ENCODE measurements at regions not wholly inside any gene's neighbourhood (a gene's known extent, or its start where the extent isn't known, plus 50 kb on each side); places are given as distances from the start of the nearest gene placed in this dataset.

GRCh38 chr17:14926526-14927122 is 338.5 kb downstream of the PMP22 start:
- POLR2A ChIA-PET: no interaction called here
- Histone ChIP-seq H3K4me3 (ENCODE audit: control insufficient read depth in 1 of 7, extremely low read depth in 1 of 7, insufficient read depth in 4 of 7, low read depth in 2 of 7, low read length in 6 of 7) (no peak overlapping the region), H3K27me3 (replicated peaks in 2 of 5; ENCODE audit: control insufficient read depth in 4 of 5, insufficient read depth in 5 of 5, low read length in 4 of 5) (peaks cover 0 to 1% (median 0%) of the 10 kb centered on the region in 5 experiments), H3K36me3 (ENCODE audit: control insufficient read depth in 4 of 4, insufficient read depth in 4 of 4, low read length in 3 of 4) (no peaks in the 10 kb centered on the region), H3K27ac (ENCODE audit: insufficient read depth in 1 of 2, low read depth in 1 of 2, low read length in 2 of 2, poor library complexity in 1 of 2, severe bottlenecking in 2 of 2) (no peak overlapping the region), H3K9me3 (ENCODE audit: control extremely low read depth in 1 of 5, control insufficient read depth in 4 of 5, insufficient read depth in 2 of 5, low read depth in 1 of 5, low read length in 4 of 5) (peaks cover 0 to 1% (median 0%) of the 10 kb centered on the region in 5 experiments), H3K4me1 (ENCODE audit: control extremely low read depth in 1 of 4, control insufficient read depth in 4 of 4, insufficient read depth in 4 of 4, low read length in 3 of 4) (no peaks in the 10 kb centered on the region)
- WGBS (ENCODE audit: insufficient coverage): 0% methylated on average over 5 of the region's 7 CpGs
- CTCF ChIA-PET: interaction anchor here (0.6 to 3.2 kb wide), 16 partner anchors 11 to 1349 kb away, joined by 3 to 23 read pairs (median 3); partner anchors contain the start of gene HS3ST3B1
- peak; percentile 71 to 81 (median 78) for DNase-seq

- ChIA-PET POLR2A (no interaction called here), CTCF (interaction anchor here (0.6 to 3.2 kb wide), 12 partner anchors 12 to 1338 kb away, joined by 3 to 23 read pairs (median 4); partner anchors contain the start of gene HS3ST3B1)
- Histone ChIP-seq H3K27me3 (replicated peaks in 2 of 5; ENCODE audit: control insufficient read depth in 4 of 5, insufficient read depth in 5 of 5, low read length in 4 of 5) (peaks cover 0 to 1% (median 0%) of the 10 kb centered on the region in 5 experiments), H3K9me3 (ENCODE audit: control extremely low read depth in 1 of 5, control insufficient read depth in 4 of 5, insufficient read depth in 2 of 5, low read depth in 1 of 5, low read length in 4 of 5) (peaks cover 0 to 1% (median 0%) of the 10 kb centered on the region in 5 experiments), H3K27ac (ENCODE audit: insufficient read depth in 1 of 2, low read depth in 1 of 2, low read length in 2 of 2, poor library complexity in 1 of 2, severe bottlenecking in 2 of 2) (no peak overlapping the region), H3K4me1 (ENCODE audit: control extremely low read depth in 1 of 4, control insufficient read depth in 4 of 4, insufficient read depth in 4 of 4, low read length in 3 of 4) (no peaks in the 10 kb centered on the region), H3K36me3 (ENCODE audit: control insufficient read depth in 4 of 4, insufficient read depth in 4 of 4, low read length in 3 of 4) (no peaks in the 10 kb centered on the region), H3K4me3 (ENCODE audit: control insufficient read depth in 1 of 7, extremely low read depth in 1 of 7, insufficient read depth in 4 of 7, low read depth in 2 of 7, low read length in 6 of 7) (no peak overlapping the region)
- no peak for DNase-seq
- 85% methylated on average over 4 of the region's 8 CpGs for WGBS (ENCODE audit: insufficient coverage)
Observed at GRCh38 chr17:14926073-14926472, 339.1 kb downstream of the PMP22 start.

- Histone ChIP-seq H3K27me3 (replicated peaks in 2 of 5; ENCODE audit: control insufficient read depth in 4 of 5, insufficient read depth in 5 of 5, low read length in 4 of 5) (peaks cover 0 to 1% (median 0%) of the 10 kb centered on the region in 5 experiments), H3K36me3 (ENCODE audit: control insufficient read depth in 4 of 4, insufficient read depth in 4 of 4, low read length in 3 of 4) (no peaks in the 10 kb centered on the region), H3K27ac (ENCODE audit: insufficient read depth in 1 of 2, low read depth in 1 of 2, low read length in 2 of 2, poor library complexity in 1 of 2, severe bottlenecking in 2 of 2) (no peak overlapping the region), H3K4me3 (ENCODE audit: control insufficient read depth in 1 of 7, extremely low read depth in 1 of 7, insufficient read depth in 4 of 7, low read depth in 2 of 7, low read length in 6 of 7) (no peak overlapping the region), H3K4me1 (ENCODE audit: control extremely low read depth in 1 of 4, control insufficient read depth in 4 of 4, insufficient read depth in 4 of 4, low read length in 3 of 4) (no peaks in the 10 kb centered on the region), H3K9me3 (ENCODE audit: control extremely low read depth in 1 of 5, control insufficient read depth in 4 of 5, insufficient read depth in 2 of 5, low read depth in 1 of 5, low read length in 4 of 5) (peaks cover 0 to 1% (median 0%) of the 10 kb centered on the region in 5 experiments)
- no peak for DNase-seq
- ChIA-PET CTCF (interaction anchor here (1.3 to 3.2 kb wide), 5 partner anchors 22 to 1330 kb away, joined by 3 to 23 read pairs (median 4); partner anchors contain the start of gene HS3ST3B1), POLR2A (no interaction called here)
- WGBS (ENCODE audit: insufficient coverage): 100% methylated on average over 2 of the region's 2 CpGs
Observed at GRCh38 chr17:14925498-14925897, 339.6 kb downstream of the PMP22 start.

GRCh38 chr17:14923981-14924380 is 341.1 kb downstream of the PMP22 start:
- Histone ChIP-seq H3K9me3 (ENCODE audit: control extremely low read depth in 1 of 5, control insufficient read depth in 4 of 5, insufficient read depth in 2 of 5, low read depth in 1 of 5, low read length in 4 of 5) (peaks cover 0 to 1% (median 0%) of the 10 kb centered on the region in 5 experiments), H3K27ac (ENCODE audit: insufficient read depth in 1 of 2, low read depth in 1 of 2, low read length in 2 of 2, poor library complexity in 1 of 2, severe bottlenecking in 2 of 2) (no peak overlapping the region), H3K36me3 (ENCODE audit: control insufficient read depth in 4 of 4, insufficient read depth in 4 of 4, low read length in 3 of 4) (no peaks in the 10 kb centered on the region), H3K4me3 (ENCODE audit: control insufficient read depth in 1 of 7, extremely low read depth in 1 of 7, insufficient read depth in 4 of 7, low read depth in 2 of 7, low read length in 6 of 7) (no peak overlapping the region), H3K4me1 (ENCODE audit: control extremely low read depth in 1 of 4, control insufficient read depth in 4 of 4, insufficient read depth in 4 of 4, low read length in 3 of 4) (peaks cover 0 to 1% (median under 1%) of the 10 kb centered on the region in 4 experiments), H3K27me3 (replicated peaks in 2 of 5; ENCODE audit: control insufficient read depth in 4 of 5, insufficient read depth in 5 of 5, low read length in 4 of 5) (peaks cover 0 to 1% (median 0%) of the 10 kb centered on the region in 5 experiments)
- ChIA-PET POLR2A (no interaction called here), CTCF (no interaction called here)
- DNase-seq: no peak
- 100% methylated on average over 2 of the region's 3 CpGs for WGBS (ENCODE audit: insufficient coverage)

GRCh38 chr17:14922411-14922810 is 342.7 kb downstream of the PMP22 start:
- DNase-seq: no peak
- no peaks in the 10 kb centered on the region for H3K36me3 ChIP-seq (ENCODE audit: control insufficient read depth in 4 of 4, insufficient read depth in 4 of 4, low read length in 3 of 4)
- peaks cover 0 to 1% (median 0%) of the 10 kb centered on the region in 5 experiments for H3K9me3 ChIP-seq (ENCODE audit: control extremely low read depth in 1 of 5, control insufficient read depth in 4 of 5, insufficient read depth in 2 of 5, low read depth in 1 of 5, low read length in 4 of 5)
- H3K4me1 ChIP-seq (ENCODE audit: control extremely low read depth in 1 of 4, control insufficient read depth in 4 of 4, insufficient read depth in 4 of 4, low read length in 3 of 4): peaks cover 0 to 3% (median 2%) of the 10 kb centered on the region in 4 experiments
- ChIA-PET POLR2A (no interaction called here), CTCF (interaction anchor here (0.7 to 1.5 kb wide), 3 partner anchors 606 to 1585 kb away, joined by 3 to 4 read pairs (median 3); no protein-coding TSS in a partner anchor)
- no peak overlapping the region for H3K27ac ChIP-seq (ENCODE audit: insufficient read depth in 1 of 2, low read depth in 1 of 2, low read length in 2 of 2, poor library complexity in 1 of 2, severe bottlenecking in 2 of 2)
- H3K4me3 ChIP-seq (ENCODE audit: control insufficient read depth in 1 of 7, extremely low read depth in 1 of 7, insufficient read depth in 4 of 7, low read depth in 2 of 7, low read length in 6 of 7): no peak overlapping the region
- 95% methylated on average over 2 of the region's 2 CpGs for WGBS (ENCODE audit: insufficient coverage)
- H3K27me3 ChIP-seq (replicated peaks in 2 of 5; ENCODE audit: control insufficient read depth in 4 of 5, insufficient read depth in 5 of 5, low read length in 4 of 5): no peaks in the 10 kb centered on the region

GRCh38 chr17:14921936-14922335 is 343.2 kb downstream of the PMP22 start:
- Histone ChIP-seq H3K9me3 (ENCODE audit: control extremely low read depth in 1 of 5, control insufficient read depth in 4 of 5, insufficient read depth in 2 of 5, low read depth in 1 of 5, low read length in 4 of 5) (peaks cover 0 to 1% (median 0%) of the 10 kb centered on the region in 5 experiments), H3K27me3 (replicated peaks in 2 of 5; ENCODE audit: control insufficient read depth in 4 of 5, insufficient read depth in 5 of 5, low read length in 4 of 5) (no peaks in the 10 kb centered on the region), H3K4me3 (ENCODE audit: control insufficient read depth in 1 of 7, extremely low read depth in 1 of 7, insufficient read depth in 4 of 7, low read depth in 2 of 7, low read length in 6 of 7) (no peak overlapping the region), H3K27ac (ENCODE audit: insufficient read depth in 1 of 2, low read depth in 1 of 2, low read length in 2 of 2, poor library complexity in 1 of 2, severe bottlenecking in 2 of 2) (no peak overlapping the region), H3K4me1 (ENCODE audit: control extremely low read depth in 1 of 4, control insufficient read depth in 4 of 4, insufficient read depth in 4 of 4, low read length in 3 of 4) (peaks cover 0 to 3% (median 2%) of the 10 kb centered on the region in 4 experiments), H3K36me3 (ENCODE audit: control insufficient read depth in 4 of 4, insufficient read depth in 4 of 4, low read length in 3 of 4) (no peaks in the 10 kb centered on the region)
- no peak for DNase-seq
- no CpG with 5 or more reads among the region's 3 CpGs for WGBS (ENCODE audit: insufficient coverage)
- CTCF ChIA-PET: interaction anchor here (0.7 to 1.5 kb wide), 2 partner anchors 606 to 1328 kb away, joined by 3 to 4 read pairs; no protein-coding TSS in a partner anchor
- POLR2A ChIA-PET: no interaction called here

GRCh38 chr17:14919631-14920213 is 345.4 kb downstream of the PMP22 start:
- Histone ChIP-seq H3K4me1 (ENCODE audit: control extremely low read depth in 1 of 4, control insufficient read depth in 4 of 4, insufficient read depth in 4 of 4, low read length in 3 of 4) (peaks cover 0 to 3% (median 2%) of the 10 kb centered on the region in 4 experiments), H3K4me3 (ENCODE audit: control insufficient read depth in 1 of 7, extremely low read depth in 1 of 7, insufficient read depth in 4 of 7, low read depth in 2 of 7, low read length in 6 of 7) (no peak overlapping the region), H3K27ac (ENCODE audit: insufficient read depth in 1 of 2, low read depth in 1 of 2, low read length in 2 of 2, poor library complexity in 1 of 2, severe bottlenecking in 2 of 2) (no peak overlapping the region), H3K36me3 (ENCODE audit: control insufficient read depth in 4 of 4, insufficient read depth in 4 of 4, low read length in 3 of 4) (no peaks in the 10 kb centered on the region), H3K27me3 (replicated peaks in 2 of 5; ENCODE audit: control insufficient read depth in 4 of 5, insufficient read depth in 5 of 5, low read length in 4 of 5) (no peaks in the 10 kb centered on the region), H3K9me3 (ENCODE audit: control extremely low read depth in 1 of 5, control insufficient read depth in 4 of 5, insufficient read depth in 2 of 5, low read depth in 1 of 5, low read length in 4 of 5) (peaks cover 0 to 1% (median 0%) of the 10 kb centered on the region in 5 experiments)
- ChIA-PET CTCF (no interaction called here), POLR2A (no interaction called here)
- no peak for DNase-seq
- 97% methylated on average over 5 of the region's 5 CpGs for WGBS (ENCODE audit: insufficient coverage)
